ENCODE measurements at regions not wholly inside any gene's neighbourhood (a gene's known extent, or its start where the extent isn't known, plus 50 kb on each side); places are given as distances from the start of the nearest gene placed in this dataset. TPM values are rescaled to one million over a fixed set of nuclear protein-coding genes. Genes with fewer than 3 reads are reported as not detected.

DNA sequence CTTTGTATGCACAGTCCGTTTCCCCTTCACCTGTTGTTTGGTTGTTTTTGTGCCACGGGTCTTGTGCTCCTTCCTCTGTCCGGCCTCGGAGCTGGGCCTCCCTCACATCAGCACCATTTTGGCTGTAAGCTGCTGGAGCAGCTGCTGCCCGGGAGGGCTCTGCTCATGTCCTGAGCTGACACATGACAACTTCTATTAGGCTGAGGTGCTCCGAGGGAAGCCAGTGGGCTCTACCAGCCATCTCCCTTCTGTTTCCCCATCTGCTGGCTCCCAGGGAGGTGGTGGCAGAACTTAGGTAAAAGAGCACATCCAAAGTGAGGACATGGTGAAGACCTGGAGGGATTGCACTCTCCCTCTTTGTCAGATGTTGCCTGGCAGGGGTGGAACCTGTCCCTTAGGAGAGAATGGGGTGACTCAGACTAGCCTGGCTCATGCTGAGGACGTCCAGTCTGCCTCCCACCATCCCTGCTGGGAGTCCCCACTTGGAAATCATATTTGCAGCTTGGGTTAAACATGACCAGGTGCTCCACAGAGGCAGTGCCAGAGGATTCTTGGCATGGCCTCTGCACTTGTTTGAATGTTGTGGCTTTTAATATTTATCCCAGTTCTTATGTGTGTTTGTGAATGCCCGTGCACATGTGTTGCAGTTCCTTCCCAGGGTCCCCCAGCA, 49.8 kb upstream of the TNP1 start (continued):
- TF ChIP-seq ZNF462 (CRISPR knock-in tag; IDR thresholded peaks at IDR 0.05), result no peak

Small RNA genes in the stretch of these regions (small RNA-seq; reads per million reads assigned to genes)
- not detected for gene RF01983 (ENCODE audit: low replicate concordance)
